ENCODE measurements at regions not wholly inside any gene's neighbourhood (a gene's known extent, or its start where the extent isn't known, plus 50 kb on each side); places are given as distances from the start of the nearest gene placed in this dataset.

DNA sequence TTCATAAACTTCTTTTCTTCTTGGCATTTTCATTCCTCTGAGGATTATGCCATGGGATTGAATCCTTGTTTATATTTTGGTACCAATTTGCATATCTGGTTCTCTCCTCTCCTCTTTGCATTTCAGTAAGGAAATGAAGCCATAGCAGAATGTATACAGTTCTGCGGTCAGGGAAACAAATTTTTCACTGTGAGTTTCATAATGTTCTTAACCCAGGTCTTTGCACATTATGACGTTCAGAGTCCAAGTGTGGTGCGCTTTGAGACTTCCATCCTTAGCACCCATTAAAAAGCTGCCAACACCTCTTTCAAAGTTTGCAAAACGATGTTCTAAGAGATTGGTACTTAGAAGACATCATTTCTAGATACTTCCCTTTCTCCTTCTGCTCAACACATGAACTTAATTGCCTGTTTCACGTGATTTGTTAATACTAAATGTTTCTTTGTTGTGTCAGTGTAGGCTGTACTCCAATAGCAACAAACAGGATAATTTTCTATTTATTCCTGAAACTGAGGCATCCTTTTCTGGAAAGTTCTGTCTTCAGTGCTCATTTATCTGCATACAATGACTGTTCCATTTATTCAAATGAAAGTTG lies 953.1 kb upstream of the NR2F2 start:
- no peak for DNase-seq (ENCODE audit: low read depth)

DNA sequence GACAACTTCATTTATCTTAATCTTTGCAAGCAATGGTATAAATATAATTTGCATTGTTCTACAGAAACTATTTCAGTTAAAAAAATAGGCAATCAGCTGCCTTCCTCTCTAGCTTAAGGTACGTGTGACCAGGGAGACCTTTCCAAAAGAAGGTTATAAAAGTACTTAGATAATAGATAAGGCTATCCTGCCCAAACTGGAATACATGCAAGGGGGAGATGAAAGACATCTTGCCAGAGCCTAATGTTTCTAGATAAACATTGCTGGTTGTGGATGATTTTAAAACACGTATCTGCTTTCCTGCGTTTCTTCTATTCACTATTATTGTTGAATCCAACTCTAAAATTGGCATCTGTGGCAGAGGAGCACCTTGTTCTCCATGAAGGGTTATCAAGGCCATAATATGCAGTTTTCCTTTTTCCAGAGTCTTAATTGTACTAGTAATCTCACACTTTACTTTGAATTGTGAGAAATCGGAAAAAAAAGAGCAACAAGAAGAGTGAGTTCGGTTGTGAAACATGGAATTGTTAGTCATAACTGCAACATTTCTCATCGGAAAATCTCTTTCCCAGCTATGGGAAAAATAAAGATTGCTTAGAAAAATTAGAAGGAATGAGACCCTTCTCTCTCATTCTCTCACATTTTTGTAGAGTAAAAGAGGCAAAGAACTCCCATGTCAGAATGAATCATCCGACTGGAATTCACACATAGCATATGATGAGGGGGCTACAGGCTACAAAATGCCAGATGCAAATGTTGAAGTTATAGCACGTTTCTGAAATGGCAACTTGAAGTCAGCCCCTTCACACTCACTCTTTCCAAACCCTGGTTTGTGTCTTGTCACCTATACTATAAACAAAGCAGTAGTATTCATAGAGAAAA lies 936.1 kb upstream of the NR2F2 start:
- peak; percentile 6 for DNase-seq (ENCODE audit: low read depth)

DNA sequence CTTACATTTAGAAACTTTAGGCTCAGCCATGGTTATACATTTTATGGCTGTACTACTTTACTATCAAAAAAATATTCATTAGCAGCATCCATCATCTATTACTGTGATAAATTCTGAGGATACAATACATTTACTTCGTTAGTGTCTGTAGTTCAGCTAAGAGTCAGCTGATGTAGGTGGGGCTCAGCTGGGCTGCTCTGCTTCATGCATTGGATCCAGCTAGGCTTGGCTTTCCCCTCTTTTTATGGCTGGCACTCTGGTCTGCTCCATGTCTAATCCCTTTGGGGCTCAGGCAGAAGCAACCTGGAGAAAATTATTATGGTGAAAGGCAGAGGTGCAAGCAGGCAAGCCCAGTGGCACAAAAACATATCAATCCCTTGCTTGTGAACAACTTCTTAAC lies 930.1 kb upstream of the NR2F2 start:
- DNase-seq (ENCODE audit: low read depth) = no peak

DNA sequence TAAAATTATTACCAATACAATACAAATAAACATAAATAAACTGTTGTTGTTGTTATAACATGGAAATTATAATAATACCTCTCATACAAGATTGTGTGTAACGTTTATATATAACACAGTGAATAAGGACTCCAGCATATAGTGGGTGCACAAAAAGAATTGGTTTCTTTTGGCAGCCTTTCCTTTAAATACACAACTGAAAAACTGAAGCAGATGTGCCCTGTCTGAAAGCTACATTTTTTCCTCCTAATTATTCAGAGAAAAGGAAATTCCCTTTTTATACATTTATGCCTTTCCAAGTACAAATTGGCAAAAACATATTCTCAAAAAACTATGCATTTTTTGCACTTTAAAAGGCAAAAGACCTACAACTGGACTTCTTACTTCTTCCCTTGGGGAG lies 928.9 kb upstream of the NR2F2 start:
- no peak for DNase-seq (ENCODE audit: low read depth)

DNA sequence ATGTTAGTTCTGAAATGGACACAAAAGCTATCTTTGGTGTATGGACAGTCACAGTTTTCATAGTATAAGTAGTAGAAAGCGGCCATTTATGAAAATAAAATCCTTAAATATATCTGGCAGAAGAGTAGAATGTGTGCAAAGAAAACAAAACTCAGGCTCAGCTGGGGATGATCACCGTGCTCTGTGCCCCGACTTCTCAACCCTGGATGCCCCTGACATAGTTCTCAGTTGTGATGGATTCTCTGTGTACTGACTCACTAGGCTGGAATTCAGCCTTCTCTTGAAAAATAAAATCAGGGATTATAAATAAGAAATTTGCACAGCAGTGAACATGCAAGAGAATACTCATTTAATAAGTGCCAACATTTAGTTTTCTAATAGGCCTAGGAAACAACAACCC lies 925.1 kb upstream of the NR2F2 start:
- DNase-seq (ENCODE audit: low read depth) = peak; percentile 2

DNA sequence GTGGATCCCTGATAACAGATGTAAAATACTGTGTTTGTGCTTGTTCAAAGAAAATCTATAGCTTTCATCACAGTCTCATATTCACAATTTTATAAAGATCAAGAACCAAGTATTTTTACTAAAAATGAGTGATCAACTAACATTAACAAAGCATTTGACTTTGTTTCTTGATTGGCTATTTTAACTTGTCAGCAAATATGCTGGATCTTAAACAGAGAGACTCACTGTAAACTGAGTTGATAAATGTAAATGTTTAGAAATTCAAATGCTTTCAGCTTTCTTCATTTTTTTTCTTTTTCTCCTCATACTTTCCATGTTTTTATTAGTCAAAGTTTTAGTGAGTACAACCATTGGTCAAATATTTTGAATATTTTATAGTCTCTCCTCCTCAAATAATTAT lies 923.0 kb upstream of the NR2F2 start:
- no peak for DNase-seq (ENCODE audit: low read depth)

DNA sequence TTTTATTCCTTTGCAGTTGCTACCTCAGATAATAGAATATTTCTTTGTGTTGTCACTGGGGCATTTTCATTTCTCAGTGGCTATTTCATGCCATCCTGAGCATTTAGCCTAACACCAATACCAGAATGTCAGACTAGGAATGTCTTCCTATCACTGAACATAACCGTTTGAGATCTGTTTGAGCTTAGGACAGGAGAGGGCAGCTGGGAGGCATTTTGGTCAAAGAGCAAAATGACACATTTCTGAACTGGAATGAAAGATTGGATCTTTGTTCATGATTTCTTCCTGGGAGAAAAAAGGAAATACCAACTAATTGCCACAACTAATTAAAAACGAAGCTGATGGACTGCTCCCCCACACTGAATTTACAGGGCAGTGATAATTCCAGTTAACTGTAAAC lies 921.3 kb upstream of the NR2F2 start:
- no peak for DNase-seq (ENCODE audit: low read depth)

DNA sequence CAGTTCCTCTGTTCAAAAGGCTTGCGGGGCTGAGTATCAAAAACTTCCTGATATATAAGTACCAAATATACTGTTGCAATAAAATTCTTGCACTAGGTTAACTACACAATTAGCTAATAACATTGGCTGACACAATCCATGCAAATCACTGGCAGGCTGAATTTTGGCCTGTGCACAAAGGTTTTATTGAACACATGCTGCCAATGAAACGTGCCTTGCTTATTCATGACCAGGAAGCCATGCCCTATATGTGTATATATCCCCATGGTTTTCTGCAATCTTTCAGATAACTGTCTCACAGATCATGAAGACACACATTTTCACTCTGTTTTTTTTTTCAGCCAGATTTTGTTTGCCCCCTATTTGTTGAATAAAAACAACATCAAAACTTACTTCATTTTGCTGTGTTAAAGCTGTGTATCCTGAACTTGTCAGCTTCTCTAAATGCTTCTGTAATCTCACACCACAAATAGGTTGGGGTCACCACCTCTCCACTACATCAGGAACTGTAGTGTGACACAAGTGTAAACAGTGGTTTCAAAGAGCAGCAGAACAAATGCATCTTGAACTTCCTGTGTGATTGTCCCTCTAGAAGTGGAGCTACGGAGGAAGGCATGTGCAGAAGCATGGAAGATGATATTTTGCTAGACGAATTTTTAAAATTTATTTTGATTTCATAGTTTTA lies 920.7 kb upstream of the NR2F2 start:
- DNase-seq (ENCODE audit: low read depth) = no peak

DNA sequence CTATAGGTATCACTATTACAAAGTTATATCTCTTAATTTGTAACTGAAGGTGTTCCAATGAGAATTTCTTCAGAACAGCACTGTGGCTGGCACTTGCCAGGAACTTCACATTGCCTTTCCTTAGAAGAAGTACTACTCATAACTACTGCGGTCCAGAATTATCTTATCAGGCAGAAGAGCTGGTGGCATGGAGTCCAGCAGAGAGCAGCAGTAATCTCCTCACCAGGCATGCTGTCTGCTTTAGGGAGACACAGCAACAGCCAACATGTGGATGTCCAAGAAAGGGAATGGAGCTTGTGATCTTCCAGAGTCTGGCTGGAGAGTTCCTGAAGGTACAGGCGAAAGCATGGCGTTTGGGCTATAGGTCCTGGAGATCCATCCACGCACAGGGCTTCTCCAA lies 919.7 kb upstream of the NR2F2 start:
- DNase-seq (ENCODE audit: low read depth) = no peak

DNA sequence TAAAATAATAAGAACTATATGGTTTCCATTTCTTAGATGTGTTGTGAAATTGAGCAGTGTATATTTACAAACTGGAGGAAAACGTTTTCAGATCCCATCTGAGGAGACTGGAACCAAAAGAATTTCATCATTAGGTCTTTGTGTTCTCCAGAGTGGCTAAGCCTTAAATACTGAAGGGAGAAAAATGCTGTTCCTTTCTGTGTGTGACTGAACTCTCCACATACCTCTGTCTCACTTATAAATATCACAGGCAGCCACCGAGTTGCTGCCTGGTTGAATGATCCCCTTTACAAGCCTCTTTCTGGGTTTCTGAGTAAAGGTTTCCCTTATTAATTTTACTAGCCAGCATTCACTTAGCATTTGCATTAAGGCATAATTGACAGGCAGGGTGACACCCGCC lies 913.9 kb upstream of the NR2F2 start:
- no peak for DNase-seq (ENCODE audit: low read depth)

DNA sequence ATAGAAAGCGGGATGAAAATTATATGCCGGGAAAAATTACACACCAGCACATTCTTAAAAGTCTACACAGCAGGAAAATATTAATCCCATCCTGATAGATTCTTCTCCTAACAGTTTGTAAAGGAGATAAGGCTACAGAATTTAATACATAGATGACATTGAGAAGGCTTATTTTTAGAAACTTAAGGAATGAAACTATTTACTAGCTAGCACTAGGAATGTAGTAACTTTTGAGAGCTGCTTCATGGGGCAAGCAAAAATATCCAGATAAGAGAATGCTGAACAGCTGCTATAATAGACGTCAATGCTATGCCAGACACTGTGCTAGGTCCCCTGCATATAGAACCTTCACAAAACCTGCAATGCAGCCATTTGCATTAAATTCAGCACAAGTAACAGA lies 912.7 kb upstream of the NR2F2 start:
- DNase-seq (ENCODE audit: low read depth) = no peak

DNA sequence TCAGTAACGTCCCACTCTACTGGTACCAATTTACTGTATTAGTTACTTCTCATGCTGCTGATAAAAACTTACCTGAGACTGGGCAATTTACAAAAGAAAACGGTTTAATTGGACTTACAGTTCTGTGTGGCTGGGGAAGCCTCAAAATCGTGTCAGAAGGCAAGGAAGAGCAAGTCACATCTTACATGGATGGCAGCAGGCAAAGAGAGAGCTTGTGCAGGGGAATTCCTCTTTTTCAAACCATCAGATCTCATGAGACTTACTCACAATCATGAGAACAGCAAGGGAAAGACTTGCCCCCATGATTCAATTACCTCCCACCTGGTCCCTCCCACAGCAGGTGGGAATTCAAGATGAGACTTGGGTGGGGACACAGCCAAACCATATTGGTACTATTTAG lies 908.2 kb upstream of the NR2F2 start:
- DNase-seq (ENCODE audit: low read depth) = no peak

DNA sequence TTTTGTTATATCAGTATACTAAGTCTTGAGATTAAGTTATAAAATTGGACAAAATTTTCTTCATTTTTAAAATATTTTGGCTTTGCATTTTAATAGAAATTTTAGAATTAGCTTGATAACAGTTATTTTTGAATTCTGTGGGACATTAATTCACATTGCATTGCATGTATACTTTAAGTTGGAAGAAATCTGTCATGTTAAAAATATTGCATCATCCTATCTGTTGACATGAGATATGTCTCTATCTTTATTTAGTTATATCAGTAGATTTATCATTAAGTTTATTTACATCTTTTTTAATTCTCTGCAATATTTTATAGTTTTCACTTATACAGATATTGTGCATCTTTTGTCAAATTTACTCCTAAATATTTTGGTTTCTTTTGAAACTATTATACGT lies 904.6 kb upstream of the NR2F2 start:
- no peak for DNase-seq (ENCODE audit: low read depth)

DNA sequence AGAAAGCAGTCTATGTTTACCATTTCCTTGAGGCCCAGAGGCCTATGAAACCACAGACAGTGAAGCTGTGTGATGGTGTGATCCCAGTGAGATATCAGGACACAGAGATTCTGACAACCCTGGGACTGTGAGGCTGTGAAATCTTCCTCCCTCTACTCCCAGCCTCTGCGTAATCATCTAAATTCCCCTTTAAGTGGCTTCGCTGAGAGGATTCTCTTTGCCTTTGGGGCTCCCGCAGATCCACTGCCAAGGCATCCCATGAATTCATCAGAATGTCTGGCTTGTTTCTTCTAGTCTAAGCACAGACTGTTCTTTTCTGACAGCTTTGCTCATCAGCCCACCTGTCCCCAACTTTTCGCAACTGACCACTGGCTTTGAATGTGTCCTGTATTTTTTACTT lies 901.2 kb upstream of the NR2F2 start:
- DNase-seq (ENCODE audit: low read depth) = no peak

DNA sequence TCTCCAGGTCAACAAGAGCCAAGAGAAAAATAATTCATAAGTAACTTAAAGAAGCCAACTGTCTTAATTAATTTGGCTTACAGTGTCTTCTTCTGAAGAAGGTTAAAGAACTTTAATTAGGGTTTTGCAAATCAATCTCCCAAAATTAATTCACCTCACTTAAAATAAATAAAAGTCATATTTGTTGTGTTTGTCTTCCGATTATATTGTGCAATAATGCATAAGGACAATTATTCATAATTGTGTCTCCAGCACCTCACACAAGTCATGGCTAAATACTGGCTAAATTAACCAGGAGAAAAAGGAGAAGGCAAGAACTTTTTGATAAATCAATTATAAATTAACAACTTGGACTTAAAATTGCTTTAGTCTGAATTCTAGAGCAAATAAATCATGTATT lies 899.0 kb upstream of the NR2F2 start:
- DNase-seq (ENCODE audit: low read depth) = no peak

DNA sequence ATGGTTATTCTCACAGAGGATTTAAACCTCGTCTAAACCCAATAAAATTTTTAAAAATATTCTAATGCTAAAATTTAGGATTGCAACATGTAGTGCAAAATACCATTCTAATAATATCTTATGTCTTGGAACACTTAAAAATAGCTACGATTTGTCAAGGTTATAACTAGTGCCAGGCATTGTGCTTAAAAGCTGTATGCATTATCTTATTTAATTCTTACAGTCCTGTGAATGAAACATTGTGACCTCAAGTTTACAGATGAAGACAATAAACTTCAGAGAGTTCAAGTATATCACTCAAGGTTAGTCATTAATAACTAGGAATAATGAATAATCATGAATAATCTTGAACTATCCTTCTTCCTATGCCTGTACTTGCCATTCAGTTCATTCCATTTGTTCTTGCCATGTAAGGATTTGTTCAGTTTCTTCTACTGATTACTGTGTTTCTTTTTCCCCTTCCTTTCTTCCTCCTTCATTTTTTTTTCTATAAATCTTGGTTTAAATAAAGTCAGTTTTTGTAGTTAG lies 897.6 kb upstream of the NR2F2 start:
- DNase-seq (ENCODE audit: low read depth) = no peak

DNA sequence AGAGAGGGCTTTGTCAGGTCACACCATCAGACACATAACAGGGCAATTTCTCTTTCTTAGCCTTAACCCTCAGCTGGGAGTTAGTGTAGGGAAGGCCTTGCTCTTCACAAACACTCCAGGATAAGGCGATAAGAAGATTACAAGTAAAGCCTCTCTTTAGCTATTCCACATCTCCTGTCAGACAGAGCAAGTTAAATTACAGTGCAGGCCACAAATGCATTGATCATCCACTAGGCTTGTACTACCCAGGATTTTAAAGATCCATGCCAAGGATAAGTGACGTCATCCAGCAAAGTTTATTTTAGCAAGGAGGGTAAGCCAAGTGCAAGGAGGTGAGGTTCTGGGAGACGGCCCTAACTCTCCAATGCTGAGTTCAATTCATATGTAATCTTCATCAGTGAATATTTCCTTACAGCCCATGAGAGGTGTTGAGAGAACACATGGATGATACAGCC lies 890.6 kb upstream of the NR2F2 start:
- DNase-seq (ENCODE audit: low read depth) = no peak

DNA sequence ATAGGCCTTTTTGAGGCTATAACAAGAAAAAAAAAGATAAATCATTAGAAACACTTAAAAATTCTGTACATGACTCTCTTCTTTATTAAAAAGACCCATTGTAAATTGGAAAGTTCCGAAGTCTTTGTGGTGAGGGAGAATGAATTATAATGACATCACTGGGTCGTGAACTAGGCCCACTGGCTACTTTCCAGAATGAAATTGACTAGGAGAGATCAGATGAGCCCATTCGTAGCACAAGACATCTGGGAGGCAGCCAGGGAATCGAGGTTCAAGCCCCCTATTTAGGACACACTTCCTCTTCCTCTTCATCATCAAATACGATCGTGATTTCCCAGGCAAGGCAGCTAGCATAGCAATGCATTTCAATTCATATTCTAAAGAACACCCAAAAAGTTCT lies 889.8 kb upstream of the NR2F2 start:
- DNase-seq (ENCODE audit: low read depth) = no peak

DNA sequence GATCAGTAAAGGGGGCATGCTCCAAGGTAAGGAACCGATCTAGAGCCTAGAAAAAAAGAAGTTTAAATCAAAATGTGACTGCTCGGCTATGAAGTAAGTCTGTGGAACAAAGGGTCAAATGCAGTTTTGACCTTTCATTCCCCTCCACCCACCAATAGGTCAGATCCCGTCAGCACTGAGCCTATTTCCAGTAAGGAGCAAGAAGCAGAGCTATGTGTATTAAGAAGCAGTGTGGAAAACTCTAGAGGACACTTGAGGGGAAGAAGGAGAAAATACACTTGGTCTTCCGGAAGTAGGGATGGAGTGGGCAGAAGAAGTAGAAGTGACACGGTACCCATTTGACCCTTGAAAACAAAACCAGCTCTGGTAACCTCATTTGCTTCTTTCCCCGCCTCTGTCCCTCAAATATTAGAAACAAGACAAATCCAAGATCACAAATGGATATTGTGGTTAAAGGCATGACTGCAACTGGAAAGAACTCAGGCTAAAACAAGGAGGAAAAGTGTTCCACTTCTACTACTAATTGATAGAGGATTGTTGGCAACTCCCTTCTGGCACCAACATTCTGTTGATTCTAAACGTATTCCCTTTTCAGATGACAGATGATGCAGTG lies 888.3 kb upstream of the NR2F2 start:
- DNase-seq (ENCODE audit: low read depth) = no peak

DNA sequence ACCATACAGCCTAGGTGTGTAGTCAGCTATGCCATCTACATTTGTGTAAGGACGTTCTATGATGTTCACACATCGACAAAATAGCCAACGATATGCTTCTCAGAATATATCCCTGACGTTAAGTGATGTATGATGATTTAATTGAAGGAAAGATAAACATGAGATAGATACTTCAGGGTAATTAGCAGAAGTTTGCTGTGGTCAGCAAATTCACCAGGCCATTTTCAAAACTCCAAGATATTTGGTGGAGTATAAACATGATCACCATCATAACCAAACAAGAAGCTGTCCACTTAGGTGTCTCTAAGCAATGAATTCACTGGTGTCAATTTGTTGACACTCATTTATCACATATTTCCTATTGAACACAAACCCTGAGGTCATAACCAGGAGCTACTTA lies 885.6 kb upstream of the NR2F2 start:
- no peak for DNase-seq (ENCODE audit: low read depth)

DNA sequence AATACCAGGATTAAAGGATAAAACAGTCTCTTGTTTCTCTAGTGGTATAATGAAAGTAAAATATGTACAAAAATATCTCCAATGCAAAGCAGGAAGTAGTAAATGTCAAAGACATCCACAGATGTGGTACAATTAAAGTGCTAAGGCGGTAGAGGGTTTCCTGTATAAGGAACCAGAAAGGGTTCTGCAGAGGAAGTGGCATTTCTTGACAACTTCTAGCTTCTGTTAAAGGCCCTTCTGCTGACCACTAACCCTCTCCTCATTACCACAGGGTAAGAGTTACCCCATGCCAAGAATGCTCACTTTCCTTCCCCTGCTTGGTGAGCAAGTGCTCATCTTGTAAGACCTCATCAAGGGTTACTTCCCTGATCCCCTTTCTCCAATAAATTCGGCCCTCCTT lies 883.6 kb upstream of the NR2F2 start:
- DNase-seq (ENCODE audit: low read depth) = no peak

DNA sequence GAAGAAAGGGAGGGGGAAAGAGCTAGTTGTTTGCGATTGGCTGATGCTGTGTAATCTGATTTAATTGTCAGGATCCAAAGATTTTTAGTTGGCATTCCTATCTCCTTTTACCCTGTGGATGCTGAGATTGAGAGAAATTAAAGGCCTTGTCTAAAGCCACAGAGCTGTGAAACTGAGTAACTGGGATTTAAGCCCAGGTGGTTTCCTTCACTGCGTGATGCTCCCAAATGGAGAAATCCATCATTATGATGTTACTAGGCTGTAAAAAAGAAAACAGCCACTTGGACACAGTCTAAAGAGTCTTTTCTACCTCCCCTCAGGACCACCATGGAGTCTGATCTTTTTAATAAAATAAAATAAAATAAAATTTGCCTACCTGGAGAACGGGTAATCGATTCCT lies 883.0 kb upstream of the NR2F2 start:
- DNase-seq (ENCODE audit: low read depth) = no peak

Data from RPMI7951 (cell line).